ENCODE measurements at regions not wholly inside any gene's neighbourhood (a gene's known extent, or its start where the extent isn't known, plus 50 kb on each side); places are given as distances from the start of the nearest gene placed in this dataset.

- Histone ChIP-seq H3K36me3 (ENCODE audit: low read length) (no peaks in the 10 kb centered on the region), H3K9ac (ENCODE audit: low read length) (no peak overlapping the region), H3K4me2 (ENCODE audit: low read depth, low read length, poor library complexity, severe bottlenecking) (no peak overlapping the region), H3K4me3 (ENCODE audit: insufficient read depth, low read length, poor library complexity, severe bottlenecking) (no peak overlapping the region), H3K27ac (ENCODE audit: low read depth, low read length) (no peak overlapping the region), H3K27me3 (ENCODE audit: low read length) (no peaks in the 10 kb centered on the region), H3K79me2 (ENCODE audit: insufficient read depth, low read length) (no peaks in the 10 kb centered on the region), H3K9me3 (ENCODE audit: insufficient read depth, low read length) (no peaks in the 10 kb centered on the region), H3K9me2 (replicated peaks; ENCODE audit: insufficient read depth, low read length) (no peaks in the 10 kb centered on the region), H4K20me1 (ENCODE audit: low read depth, low read length) (no peaks in the 10 kb centered on the region), H2AFZ (ENCODE audit: low read depth, low read length, severe bottlenecking) (no peak overlapping the region), H3F3A (ENCODE audit: insufficient read depth) (no peaks in the 10 kb centered on the region)
- TF ChIP-seq CTCF (IDR thresholded peaks at IDR 0.05; ENCODE audit: insufficient read depth, low read length, poor library complexity, severe bottlenecking) (no peak), EZH2phosphoT487 (conservative IDR thresholded peaks at IDR 0.05; ENCODE audit: low read length) (no peak)
Measured at GRCh38 chr4:156362581-156362980, 408.9 kb upstream of the CTSO start.

- no peaks in the 10 kb centered on the region for H3K9me3 ChIP-seq (ENCODE audit: insufficient read depth, low read length)
- H2AFZ ChIP-seq (ENCODE audit: low read depth, low read length, severe bottlenecking) = no peak overlapping the region
- H3F3A ChIP-seq (ENCODE audit: insufficient read depth) = no peaks in the 10 kb centered on the region
- no peaks in the 10 kb centered on the region for H4K20me1 ChIP-seq (ENCODE audit: low read depth, low read length)
- TF ChIP-seq EZH2phosphoT487 (conservative IDR thresholded peaks at IDR 0.05; ENCODE audit: low read length) (no peak), CTCF (IDR thresholded peaks at IDR 0.05; ENCODE audit: insufficient read depth, low read length, poor library complexity, severe bottlenecking) (no peak)
- H3K9ac ChIP-seq (ENCODE audit: low read length) = no peak overlapping the region
- no peak overlapping the region for H3K4me3 ChIP-seq (ENCODE audit: insufficient read depth, low read length, poor library complexity, severe bottlenecking)
- H3K36me3 ChIP-seq (ENCODE audit: low read length) = no peaks in the 10 kb centered on the region
- no peak overlapping the region for H3K27ac ChIP-seq (ENCODE audit: low read depth, low read length)
- no peaks in the 10 kb centered on the region for H3K9me2 ChIP-seq (replicated peaks; ENCODE audit: insufficient read depth, low read length)
- H3K79me2 ChIP-seq (ENCODE audit: insufficient read depth, low read length) = no peaks in the 10 kb centered on the region
- H3K4me2 ChIP-seq (ENCODE audit: low read depth, low read length, poor library complexity, severe bottlenecking) = no peak overlapping the region
- H3K27me3 ChIP-seq (ENCODE audit: low read length) = no peaks in the 10 kb centered on the region
Measured at GRCh38 chr4:156347412-156348075, 393.9 kb upstream of the CTSO start.

- Histone ChIP-seq H2AFZ (ENCODE audit: low read depth, low read length, severe bottlenecking) (no peak overlapping the region), H3F3A (ENCODE audit: insufficient read depth) (no peaks in the 10 kb centered on the region), H3K27me3 (ENCODE audit: low read length) (no peaks in the 10 kb centered on the region), H3K27ac (ENCODE audit: low read depth, low read length) (no peak overlapping the region), H3K79me2 (ENCODE audit: insufficient read depth, low read length) (no peaks in the 10 kb centered on the region), H4K20me1 (ENCODE audit: low read depth, low read length) (no peaks in the 10 kb centered on the region), H3K4me2 (ENCODE audit: low read depth, low read length, poor library complexity, severe bottlenecking) (no peak overlapping the region), H3K4me3 (ENCODE audit: insufficient read depth, low read length, poor library complexity, severe bottlenecking) (no peak overlapping the region), H3K36me3 (ENCODE audit: low read length) (no peaks in the 10 kb centered on the region), H3K9ac (ENCODE audit: low read length) (no peak overlapping the region), H3K9me2 (replicated peaks; ENCODE audit: insufficient read depth, low read length) (no peaks in the 10 kb centered on the region), H3K9me3 (ENCODE audit: insufficient read depth, low read length) (no peaks in the 10 kb centered on the region)
- TF ChIP-seq CTCF (IDR thresholded peaks at IDR 0.05; ENCODE audit: insufficient read depth, low read length, poor library complexity, severe bottlenecking) (no peak), EZH2phosphoT487 (conservative IDR thresholded peaks at IDR 0.05; ENCODE audit: low read length) (no peak)
Measured at GRCh38 chr4:156346959-156347385, 393.3 kb upstream of the CTSO start.
